CD4-positive, alpha-beta T cell treated with Interleukin-12 subunit alpha and Interleukin-12 subunit beta, for 1 hour (primary cell): ENCODE measurements at regions not wholly inside any gene's neighbourhood (a gene's known extent, or its start where the extent isn't known, plus 50 kb on each side); places are given as distances from the start of the nearest gene placed in this dataset.

Source experiments
- DNase-seq: peaks from one replicate; pipeline ENCODE4 v3.0.0-alpha.2; 2020

DNA sequence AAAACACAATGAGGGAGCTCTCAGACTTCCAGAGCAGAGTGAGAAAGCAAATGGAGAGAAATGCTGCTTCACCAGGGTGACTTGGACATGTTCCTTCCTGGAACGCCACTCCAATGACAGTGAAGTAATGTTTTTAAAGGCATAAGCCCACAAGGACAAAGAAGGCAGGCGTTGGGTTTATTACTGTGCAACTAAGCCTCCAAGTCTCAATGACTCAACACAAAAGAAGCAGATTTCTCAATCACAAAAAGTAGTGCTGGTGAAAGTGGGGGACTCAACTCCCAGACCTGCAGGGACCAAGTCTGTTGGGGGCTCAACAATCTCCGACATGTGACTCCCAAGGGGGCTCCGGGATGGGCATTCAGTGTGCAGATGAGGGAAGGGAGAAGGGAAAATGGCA is 505.2 kb downstream of the BCL11B start:
- no peak for DNase-seq

DNA sequence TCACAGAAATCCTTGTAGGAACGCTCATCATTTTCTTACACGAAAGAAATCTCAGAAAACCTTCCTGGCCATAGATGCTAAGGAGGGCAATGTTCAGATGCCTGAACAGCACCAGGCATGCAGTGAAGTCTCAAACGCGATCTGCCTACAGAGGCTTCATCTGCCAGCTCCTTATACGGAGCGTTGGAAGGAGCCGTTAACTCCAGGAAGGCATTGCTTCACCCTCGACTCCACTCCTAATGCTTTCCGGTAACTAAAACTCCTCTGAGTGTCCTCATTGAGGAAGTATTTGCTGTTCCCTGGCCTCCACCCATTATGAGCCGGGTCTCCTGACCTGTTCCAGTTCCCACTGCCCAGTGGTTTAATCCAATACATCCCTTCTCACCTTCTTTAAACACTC is 502.7 kb downstream of the BCL11B start:
- DNase-seq, result no peak

DNA sequence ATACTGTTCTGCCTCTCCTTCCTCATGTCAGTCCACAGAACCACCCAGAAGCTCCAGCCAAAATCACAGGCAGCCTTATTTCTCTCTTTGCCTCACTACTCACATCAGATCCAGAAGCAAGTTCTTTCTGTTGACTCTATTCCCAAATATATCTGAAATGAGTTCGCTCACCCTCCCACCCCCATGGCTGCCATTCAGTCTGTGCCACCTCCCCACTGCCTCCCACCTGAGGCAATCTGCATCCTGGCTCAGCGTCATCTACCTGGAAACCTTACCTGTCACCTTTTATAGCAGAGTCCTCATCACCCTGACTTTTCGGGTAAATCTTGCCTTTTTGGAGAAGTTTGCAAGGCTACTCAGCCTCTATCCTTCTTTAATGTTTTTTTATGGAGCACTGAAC is 501.8 kb downstream of the BCL11B start:
- no peak for DNase-seq

DNA sequence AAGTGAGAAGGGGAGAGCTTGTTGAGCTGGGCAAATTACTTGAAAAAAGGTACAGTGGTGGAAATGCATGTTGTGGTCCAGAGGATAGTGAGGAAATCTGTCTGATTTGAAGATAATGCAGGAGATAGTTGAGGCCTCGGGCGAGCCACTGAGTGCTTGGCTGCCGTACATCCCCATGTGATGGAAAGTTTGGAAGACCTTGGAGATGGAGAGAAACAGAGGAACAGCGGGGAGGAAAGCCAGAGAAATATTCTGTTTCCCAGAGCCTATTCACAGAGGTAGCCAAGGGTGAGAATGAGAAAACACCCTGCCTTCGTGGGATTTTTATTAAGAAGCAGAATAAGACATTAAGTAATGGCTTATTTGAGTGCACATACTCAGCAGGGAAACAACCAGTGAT is 498.2 kb downstream of the BCL11B start:
- DNase-seq, result no peak

DNA sequence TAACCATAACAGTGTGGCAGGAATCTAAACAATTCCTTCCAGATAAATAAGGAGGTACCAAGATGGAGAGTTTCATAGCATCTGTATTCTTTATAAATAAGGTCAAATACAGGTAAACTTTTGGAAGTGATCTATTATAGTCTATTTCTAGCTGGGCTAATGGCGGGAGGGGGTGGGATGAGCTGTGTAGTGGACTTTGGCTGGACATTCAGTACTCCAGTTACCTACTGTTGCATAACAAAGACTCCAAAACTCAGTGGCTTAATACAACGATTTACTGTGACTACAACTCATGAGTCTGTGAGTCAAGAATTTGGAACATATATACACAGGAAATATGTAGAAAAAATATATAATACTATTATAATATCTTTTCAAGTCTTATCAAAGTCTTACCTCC is 496.1 kb downstream of the BCL11B start:
- DNase-seq, result no peak

DNA sequence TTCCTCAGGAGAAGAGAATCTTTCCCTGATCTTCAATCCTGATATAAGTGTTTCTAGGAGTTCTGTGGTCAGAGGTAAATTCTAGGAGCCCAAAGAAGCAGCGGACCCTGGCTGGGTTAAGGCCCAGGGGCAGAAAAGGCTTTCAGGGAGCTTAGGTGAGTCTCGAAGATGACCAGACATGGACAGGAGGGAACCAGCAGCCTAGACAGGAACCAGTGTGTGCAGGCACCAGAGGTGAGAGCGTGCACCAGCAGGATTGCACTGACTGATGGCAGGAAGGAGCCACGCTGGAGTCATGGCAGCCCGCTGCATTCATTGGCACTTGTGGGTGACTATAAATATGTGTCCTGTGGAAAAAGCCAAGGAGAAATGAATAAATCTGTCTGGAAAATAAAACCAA is 489.9 kb downstream of the BCL11B start:
- no peak for DNase-seq

DNA sequence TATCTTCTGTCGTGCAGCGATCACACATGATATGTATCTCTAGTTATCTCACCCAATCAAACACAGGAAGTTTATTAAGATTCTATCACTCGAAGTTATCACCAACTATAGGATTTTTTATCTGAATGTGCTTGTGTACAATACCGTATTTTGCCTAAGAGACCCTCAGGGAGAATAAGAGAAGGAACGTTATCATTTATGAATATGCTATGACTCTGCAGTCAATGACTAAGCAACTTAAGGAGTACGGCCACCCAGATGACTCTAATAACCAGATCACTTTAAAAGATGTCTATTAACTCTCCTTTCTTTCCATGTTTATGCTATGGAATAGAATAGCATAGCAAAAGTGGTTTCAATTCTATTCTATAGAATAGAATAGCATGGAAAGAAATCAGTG is 486.4 kb downstream of the BCL11B start:
- no peak for DNase-seq

DNA sequence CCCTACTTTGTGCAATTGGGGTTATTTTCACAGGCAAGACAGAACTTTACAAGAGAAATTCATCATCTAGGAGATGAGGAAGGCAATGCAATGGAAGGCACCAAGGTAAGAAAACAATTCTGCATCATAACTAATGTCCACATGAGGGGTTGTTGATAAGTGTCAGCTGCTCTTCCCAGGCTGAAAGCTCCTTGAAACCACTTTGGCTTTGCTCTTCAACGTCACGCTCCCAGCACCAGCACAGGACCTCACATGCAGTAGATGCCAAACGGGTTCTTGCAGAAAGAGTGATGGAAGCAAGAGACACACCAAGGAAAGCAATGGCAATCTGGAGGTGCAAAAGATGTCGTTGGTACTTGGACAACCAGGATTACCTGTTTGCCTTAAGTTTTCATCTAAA is 485.5 kb downstream of the BCL11B start:
- no peak for DNase-seq

DNA sequence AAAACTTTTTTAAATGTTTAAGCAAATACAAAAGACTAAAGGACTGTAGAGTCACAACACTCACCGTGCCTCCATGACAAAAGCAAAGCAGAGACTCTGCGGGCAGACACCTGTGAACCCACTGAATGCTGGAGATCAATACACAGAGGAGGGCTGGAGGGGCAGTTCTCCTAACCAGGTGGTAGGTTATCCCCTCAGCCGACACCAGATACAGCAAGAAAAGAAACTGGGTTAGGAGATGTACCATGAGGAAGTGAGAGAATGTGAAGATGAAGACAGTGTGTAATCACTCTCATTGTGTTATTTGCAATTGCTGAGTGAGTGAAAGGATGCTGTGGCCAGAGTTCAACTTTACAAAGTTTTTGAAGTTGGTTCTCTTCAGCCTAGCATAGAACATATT is 480.3 kb downstream of the BCL11B start:
- DNase-seq, result no peak

DNA sequence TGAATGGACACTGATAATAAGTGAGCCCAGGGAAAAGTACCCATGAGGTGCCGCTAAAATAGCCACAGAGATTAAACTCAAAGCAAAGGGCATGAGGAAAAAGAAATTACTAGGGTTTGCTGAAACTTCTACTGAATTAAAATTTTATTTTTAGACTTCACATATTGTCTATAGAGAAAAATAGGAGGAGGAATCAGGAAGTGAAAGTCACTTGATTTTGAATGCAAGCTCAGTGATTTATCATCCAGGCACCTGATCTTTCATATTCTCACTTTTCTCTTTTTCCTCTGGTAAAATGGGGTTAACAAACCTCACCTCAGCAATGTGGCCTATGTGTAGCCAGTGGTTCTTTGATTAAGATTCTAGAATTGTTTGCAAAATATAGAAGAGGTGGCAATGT is 479.8 kb downstream of the BCL11B start:
- DNase-seq, result no peak

DNA sequence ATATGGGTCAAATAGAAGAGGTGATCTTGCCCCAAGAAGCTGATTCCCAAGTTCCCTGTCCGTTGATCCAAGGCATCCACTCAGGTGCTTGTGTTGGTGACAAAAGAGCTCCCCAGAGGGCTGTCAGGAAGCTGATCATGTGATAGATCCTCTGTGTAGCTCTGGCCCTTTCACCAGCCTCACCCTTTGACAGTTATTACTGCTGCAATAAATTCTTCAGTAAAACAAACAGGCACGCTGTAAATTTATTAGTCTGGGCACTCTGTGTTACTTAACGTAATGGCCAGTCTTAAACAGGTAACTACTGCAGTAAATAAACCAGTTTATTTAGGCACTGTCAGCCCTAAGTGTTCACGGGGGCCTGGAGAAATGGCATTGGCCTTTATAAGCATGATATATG is 473.9 kb downstream of the BCL11B start:
- DNase-seq, result no peak

DNA sequence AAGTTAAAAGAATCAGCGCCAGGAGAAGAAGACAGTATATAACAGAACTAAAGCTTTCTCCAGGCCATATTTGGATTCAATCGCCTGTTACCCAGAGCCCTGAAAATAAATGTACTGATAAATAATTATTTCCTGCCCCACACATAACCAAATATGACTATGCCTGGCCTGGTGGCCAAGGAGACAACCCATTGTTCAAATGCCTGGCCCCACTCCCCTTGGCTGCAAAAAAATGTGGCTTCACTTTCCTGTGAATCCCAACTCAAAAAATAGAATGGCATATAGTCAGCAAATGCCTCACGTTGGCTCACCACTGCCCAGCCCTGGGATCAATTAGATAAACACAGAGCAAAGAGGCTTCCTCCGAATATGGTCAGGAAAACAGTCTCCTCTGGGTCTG is 472.1 kb downstream of the BCL11B start:
- DNase-seq, result no peak

DNA sequence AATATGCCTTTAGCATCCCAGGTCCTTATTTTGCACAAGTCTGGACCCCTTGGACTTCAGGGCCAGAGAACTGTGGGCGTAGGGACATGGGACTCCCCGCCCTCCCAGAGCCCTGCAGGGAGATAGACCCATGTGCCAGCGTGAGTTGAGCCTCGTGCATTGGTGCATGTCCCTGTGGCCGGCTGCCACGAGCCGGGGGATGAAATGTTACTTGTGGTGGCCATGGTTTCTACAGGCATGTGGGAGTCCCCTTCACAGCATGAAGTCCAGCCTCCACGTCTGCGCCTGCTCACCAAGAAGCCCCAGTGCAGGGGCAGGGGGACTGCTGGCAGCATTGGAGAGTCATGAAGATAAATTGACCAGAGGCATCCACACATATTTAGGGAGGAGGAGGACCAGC is 470.0 kb downstream of the BCL11B start:
- no peak for DNase-seq

DNA sequence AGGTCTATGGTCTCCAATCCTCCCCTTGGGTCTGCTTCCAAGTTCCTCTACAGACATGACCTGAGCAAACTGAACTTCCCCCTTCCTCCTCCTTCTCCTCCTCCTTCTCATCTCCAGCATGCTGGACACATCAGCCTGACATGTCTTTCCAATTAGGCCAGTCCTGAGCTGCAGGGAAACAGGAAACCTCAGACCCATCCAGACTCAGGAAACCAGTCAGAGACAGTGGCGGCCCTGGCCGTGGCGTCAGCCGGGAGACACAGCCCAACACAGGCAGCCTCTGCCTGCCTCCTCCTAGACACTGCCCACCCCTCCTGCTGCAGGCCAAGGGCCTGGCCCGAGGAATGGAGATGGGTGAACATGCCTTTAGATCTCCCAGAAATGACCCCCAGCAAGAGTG is 468.8 kb downstream of the BCL11B start:
- no peak for DNase-seq

DNA sequence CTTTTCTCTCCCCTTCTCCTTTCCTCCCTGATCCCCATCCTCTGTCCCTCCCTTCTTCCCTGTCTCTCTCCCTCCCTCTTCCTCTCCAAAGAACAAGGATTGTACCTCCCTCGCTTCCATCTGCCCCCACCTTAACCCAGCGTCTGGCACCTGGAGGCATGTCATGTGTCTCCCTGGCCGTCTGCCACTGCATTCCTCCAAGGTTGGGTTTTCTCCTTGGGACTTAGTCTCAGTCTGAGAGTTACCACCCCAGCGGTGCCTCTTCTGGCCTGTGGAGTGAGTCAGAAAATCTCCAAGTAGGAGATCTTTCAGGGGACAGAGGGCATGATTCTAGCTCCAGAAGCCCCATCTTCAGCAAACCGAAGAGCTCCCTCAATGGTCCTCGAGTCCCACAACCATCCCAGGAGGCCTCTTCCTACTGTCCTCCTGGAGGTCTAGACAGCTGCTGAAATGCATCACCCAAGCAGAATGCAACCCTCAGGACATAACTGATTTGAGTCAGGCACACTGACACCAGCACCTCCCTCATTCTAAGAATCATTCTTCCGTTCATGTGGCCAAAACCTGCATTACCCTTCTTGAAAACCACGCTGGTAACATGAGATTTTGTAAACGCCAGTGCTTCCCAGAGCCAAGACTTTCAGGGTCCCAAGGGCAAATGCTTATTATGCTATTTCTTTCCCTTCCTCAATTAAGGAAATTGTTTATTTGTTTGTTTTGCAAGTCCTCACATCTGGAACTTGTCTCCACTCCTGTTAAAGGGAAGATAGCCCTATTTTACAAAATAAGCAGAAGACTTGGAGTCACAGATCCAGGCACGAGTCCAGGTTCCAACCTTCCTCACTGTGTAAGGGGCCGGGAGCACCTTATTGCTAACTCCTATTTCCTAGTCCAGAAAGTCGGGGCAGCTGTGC is 463.2 kb downstream of the BCL11B start:
- no peak for DNase-seq

DNA sequence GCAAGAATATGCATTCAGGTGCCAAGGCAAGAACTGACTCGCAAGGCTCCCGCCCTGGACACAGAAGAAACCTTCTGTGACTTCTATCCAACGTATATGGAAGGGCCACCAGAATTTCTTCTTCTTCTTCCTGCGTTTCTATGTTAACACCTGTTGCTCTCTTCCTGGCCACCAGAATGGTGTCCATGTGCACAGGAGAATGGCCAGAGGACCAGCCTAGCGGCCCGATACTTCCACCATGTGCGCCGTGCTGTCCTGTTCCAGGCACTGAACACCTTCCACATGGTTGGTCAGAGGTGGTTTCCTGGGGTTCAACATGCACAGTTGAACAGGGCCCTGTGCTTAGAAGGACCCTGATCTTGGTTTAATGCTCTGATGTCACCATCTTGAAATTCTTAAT is 455.8 kb downstream of the BCL11B start:
- no peak for DNase-seq

DNA sequence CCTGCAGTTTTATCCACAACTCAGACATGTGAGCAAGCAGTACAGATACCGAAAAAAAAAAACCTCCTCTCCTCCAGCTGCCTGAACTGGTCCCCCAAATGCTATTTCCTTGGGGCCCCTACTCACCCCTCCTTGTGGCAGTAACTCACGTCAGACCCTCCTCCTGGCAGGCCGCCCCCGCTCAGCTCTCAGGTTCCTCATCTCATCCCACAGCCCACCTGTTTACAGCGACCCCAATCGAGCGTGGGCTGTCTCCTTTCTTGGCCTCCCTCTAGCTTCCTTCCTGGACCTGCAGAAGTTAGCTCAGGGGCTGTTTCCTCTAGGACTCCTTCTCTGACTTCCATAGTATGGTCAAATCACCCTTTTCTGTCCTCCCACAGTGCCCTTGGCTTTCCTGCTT is 455.3 kb downstream of the BCL11B start:
- no peak for DNase-seq

DNA sequence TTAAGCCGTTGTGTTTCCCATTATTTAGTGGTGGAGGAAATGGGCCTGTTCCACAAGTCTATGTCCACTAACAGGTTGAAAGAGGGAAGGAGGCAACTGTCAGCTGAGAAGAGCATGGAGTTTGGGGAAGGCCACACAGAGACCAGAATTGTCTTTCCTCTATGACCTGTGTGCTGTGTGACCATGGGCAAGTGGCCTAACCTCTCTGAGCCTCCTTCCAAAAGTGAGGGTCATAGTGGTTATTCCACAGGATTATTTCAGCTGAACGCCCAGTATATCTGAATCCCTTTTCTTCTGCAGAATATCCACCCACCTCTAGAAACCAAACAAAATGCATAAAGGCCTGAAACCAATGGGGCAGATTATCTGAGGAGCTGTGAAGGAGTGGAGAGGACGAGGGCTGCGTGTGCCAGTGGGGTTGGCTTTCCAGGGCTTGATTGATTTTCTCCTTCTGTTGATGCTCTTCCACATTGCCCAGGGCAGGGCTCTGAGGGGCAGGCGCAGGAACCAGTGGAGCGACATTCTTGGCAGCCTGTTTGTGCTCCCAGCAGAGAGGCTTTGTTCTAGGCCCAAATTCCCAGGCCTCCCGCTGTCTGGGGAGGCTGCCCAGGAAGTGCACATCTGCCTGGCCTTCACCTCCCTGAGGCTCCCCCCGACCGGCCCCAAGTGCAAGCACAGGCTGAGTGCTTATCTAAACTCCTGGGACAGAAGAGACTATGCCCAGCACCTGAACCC is 452.7 kb downstream of the BCL11B start:
- DNase-seq, result no peak

DNA sequence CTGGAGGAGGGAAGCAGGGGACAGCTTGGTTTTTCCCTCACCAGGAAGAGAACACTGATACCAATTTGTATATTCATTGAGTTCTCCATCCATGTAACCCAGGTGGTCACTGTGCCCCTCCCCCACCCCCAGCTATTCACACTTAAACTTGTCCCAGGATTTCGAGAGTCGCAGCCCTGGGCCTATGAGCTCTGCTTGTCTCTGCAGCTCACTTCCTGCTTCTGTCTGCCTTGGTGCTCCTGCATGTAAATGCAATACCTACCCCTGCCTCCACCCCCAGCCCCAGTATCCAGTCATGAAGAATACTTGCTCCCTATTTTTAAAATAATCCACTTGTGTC is 452.2 kb downstream of the BCL11B start:
- DNase-seq, result no peak

DNA sequence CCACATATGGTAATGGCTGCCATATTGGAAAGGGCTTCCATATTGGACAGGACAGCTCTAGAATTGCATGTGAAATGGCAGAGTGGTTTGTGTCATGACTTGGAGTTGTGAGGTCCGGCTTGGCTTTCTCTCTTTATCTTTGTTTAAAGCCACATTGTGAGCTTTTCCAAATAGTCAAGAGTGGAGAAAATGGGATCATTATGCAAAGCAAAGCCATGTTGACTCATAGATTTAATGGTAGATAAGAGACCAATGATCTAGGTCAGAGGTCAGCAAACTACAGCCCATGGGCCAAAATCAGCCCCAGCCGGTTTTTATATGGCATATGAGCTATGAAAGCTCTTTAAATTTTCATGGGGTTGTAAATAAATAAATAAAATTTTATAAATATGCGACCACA is 449.1 kb downstream of the BCL11B start:
- DNase-seq, result no peak

DNA sequence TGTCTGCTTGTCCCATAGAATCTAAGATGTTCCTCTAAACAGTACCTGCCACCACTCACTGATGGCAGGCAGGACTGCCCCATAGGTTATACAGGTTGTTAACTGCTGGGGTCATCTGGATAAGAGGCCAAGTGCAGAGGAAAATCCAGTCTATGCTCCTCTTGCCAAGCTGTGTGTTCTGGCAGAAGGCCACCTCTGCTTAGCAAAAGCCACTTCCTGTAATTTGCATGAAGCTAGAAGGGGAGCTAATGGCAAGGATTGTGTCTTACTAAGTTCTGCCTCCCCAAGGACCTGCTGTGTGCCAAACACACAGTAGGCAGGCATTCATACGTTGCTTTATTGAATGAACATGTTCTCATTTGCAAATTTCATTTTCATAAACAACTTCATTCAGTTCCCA is 445.4 kb downstream of the BCL11B start:
- DNase-seq, result peak; percentile 8

DNA sequence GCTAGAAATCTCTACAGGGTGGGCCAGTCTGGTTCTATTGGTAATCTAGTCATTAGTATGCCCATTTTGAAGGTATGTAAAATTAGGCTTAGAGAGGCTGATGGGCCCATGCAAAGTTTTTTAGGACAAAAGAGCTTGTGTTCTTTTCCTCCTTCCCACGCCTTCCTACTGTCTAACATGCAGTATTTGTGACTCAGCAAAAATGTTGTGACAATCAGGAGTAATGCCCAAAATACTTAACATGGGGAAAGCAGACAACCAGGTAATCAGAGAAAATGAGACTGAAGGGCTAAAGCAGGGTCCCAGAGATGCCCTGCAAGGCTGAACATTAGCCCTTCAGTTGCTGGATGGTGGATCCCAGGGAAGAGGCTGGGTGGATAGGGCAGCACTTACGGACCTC is 437.9 kb downstream of the BCL11B start:
- DNase-seq, result no peak

DNA sequence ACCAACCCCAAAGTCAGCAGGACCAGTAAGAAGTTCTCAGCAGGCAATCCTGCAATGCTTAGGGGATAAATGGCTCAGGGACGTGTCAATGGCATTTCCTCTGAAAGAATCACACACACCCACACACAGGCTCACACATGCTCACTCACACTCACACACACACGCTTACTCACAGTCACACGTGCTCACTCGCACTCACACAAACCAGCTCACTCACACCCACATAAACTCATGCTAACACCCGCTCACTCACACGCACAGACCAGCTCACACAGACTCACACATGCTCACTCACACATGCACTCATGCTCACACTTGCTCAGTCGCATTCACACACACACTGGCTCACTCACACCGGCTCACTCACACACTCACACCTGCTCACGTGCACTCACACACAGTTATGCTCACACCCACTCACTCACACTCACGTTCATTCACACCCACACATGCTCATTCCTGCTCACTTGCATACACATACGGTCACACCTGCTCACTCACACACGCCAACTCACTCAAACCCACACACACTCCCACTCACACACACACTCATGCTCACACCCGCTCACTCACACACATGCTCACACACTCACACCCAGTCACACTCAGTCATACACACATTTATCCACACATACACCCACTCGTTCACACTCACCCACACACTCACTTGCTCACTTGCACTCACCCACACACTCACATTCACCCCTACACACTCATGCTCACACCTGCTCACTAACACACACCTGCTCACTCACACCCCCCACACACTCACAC is 436.8 kb downstream of the BCL11B start:
- DNase-seq, result no peak

DNA sequence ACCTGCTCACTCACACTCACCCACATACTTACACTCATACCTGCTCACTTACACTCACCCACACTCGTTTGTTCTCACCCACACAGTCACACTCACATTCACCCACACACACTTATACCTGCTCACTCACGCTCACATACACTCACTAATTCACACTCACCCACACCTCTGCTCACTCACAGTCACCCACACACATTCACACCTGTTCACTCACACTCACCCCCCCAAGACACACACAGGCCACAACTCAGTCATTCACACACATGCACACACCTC is 436.2 kb downstream of the BCL11B start:
- DNase-seq, result no peak
